ENCODE measurements at regions not wholly inside any gene's neighbourhood (a gene's known extent, or its start where the extent isn't known, plus 50 kb on each side); places are given as distances from the start of the nearest gene placed in this dataset.

DNA sequence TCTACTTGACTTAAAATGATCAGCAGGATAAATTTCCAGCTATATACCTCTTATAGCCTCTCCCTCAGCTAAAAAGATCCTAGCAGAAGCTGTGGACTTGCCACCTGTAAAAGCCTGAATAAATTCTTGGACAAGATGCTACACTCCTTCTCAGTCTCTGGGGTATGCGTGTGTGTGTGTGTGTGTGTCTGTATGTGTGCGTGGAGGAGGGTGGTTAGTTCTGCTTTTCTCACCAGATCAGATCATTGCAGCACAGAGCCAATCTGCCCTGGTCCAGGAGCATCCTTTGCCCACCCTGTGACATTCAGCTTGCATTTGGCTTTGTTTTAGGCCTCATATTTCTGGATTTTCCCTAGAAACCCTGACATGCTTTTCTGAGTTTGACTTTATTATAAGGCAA is 438.3 kb downstream of the RFC3 start:
- no CpG with 5 or more reads among the region's 2 CpGs for WGBS (ENCODE audit: insufficient coverage)
- H3K36me3 ChIP-seq (replicated peaks in 1 of 2; ENCODE audit: control extremely low read depth in 1 of 2, control insufficient read depth in 1 of 2, extremely low read depth in 1 of 2, insufficient read depth in 2 of 2, low read length in 1 of 2) = no peaks in the 10 kb centered on the region
- peaks cover 18 to 21% of the 10 kb centered on the region in 2 donors for H3K4me1 ChIP-seq (ENCODE audit: control insufficient read depth in 2 of 2, insufficient read depth in 2 of 2, low read length in 2 of 2)
- no peak overlapping the region for H3K27ac Mint-ChIP-seq
- no peaks in the 10 kb centered on the region for H3K27me3 ChIP-seq (replicated peaks in 1 of 4; ENCODE audit: control extremely low read depth in 1 of 4, control insufficient read depth in 3 of 4, insufficient read depth in 4 of 4, low read length in 3 of 4)
- no peaks in the 10 kb centered on the region for H4K20me1 ChIP-seq (ENCODE audit: control insufficient read depth, insufficient read depth, low read length, poor library complexity, severe bottlenecking)
- no peaks in the 10 kb centered on the region for H3K27me3 Mint-ChIP-seq
- peak; percentile 22 for DNase-seq
- H3K4me1 Mint-ChIP-seq = peaks cover 20% of the 10 kb centered on the region
- no peak overlapping the region for H3K4me2 ChIP-seq (replicated peaks; ENCODE audit: low read depth, low read length, poor library complexity, severe bottlenecking)
- H3K4me3 Mint-ChIP-seq = no peak overlapping the region
- no peak overlapping the region for H3K9ac ChIP-seq (ENCODE audit: low read length)
- intact Hi-C loops (cut with micrococcal nuclease) = no loop called here
- H3K4me3 ChIP-seq (ENCODE audit: control extremely low read depth in 1 of 5, extremely low read depth in 1 of 5, insufficient read depth in 1 of 5, low read depth in 2 of 5, low read length in 4 of 5) = no peak overlapping the region
- no peaks in the 10 kb centered on the region for H3K79me2 ChIP-seq (ENCODE audit: control insufficient read depth, insufficient read depth, low read length)
- H3K27ac ChIP-seq (ENCODE audit: low read length in 2 of 2) = no peak overlapping the region
- ChIA-PET CTCF (no interaction called here), POLR2A (no interaction called here)
- no peak for ATAC-seq (ENCODE audit: low read depth)
- TF ChIP-seq, protein P1, sequence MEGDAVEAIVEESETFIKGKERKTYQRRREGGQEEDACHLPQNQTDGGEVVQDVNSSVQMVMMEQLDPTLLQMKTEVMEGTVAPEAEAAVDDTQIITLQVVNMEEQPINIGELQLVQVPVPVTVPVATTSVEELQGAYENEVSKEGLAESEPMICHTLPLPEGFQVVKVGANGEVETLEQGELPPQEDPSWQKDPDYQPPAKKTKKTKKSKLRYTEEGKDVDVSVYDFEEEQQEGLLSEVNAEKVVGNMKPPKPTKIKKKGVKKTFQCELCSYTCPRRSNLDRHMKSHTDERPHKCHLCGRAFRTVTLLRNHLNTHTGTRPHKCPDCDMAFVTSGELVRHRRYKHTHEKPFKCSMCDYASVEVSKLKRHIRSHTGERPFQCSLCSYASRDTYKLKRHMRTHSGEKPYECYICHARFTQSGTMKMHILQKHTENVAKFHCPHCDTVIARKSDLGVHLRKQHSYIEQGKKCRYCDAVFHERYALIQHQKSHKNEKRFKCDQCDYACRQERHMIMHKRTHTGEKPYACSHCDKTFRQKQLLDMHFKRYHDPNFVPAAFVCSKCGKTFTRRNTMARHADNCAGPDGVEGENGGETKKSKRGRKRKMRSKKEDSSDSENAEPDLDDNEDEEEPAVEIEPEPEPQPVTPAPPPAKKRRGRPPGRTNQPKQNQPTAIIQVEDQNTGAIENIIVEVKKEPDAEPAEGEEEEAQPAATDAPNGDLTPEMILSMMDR (IDR thresholded peaks at IDR 0.05) = no peak
- no peak for TF ChIP-seq EZH2 (IDR thresholded peaks at IDR 0.05; ENCODE audit: borderline replicate concordance, insufficient read depth, low read depth, low read length, poor library complexity, severe bottlenecking)
- no peak overlapping the region for H2AFZ ChIP-seq (ENCODE audit: insufficient read depth, low read depth, low read length, poor library complexity, severe bottlenecking)
- H3K9me3 ChIP-seq (ENCODE audit: control extremely low read depth in 1 of 3, control insufficient read depth in 2 of 3, insufficient read depth in 1 of 3, low read length in 2 of 3) = peaks cover 0 to 2% (median 1%) of the 10 kb centered on the region in 3 donors
- H3K9me3 Mint-ChIP-seq (ENCODE audit: insufficient read depth) = no peaks in the 10 kb centered on the region

DNA sequence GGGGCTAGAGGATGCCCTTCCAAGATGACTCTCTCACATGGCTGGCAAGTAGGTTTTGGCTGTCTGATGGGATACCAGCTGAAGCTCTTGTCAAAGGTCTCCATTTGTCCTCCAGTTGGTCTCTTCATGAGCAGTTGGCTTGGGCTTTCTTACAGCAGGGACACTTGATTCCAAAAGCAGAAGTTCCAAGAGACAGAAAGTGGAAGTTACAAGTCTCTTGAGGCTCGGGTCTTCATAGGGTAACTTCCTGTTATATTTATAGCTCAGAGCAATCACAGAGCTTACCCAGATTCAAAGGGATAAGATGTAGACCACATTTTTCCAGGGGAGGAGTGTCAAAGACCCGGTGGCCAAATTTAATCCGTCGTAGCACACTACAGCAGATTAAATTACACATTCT is 440.0 kb downstream of the RFC3 start:
- H3K27ac Mint-ChIP-seq = no peak overlapping the region
- Histone ChIP-seq H3K9me3 (ENCODE audit: control extremely low read depth in 1 of 3, control insufficient read depth in 2 of 3, insufficient read depth in 1 of 3, low read length in 2 of 3) (peaks cover 0 to 2% (median 1%) of the 10 kb centered on the region in 3 donors), H3K9ac (ENCODE audit: low read length) (no peak overlapping the region), H3K79me2 (ENCODE audit: control insufficient read depth, insufficient read depth, low read length) (no peaks in the 10 kb centered on the region), H3K36me3 (replicated peaks in 1 of 2; ENCODE audit: control extremely low read depth in 1 of 2, control insufficient read depth in 1 of 2, extremely low read depth in 1 of 2, insufficient read depth in 2 of 2, low read length in 1 of 2) (no peaks in the 10 kb centered on the region), H3K4me1 (ENCODE audit: control insufficient read depth in 2 of 2, insufficient read depth in 2 of 2, low read length in 2 of 2) (peaks cover 18 to 21% of the 10 kb centered on the region in 2 donors), H4K20me1 (ENCODE audit: control insufficient read depth, insufficient read depth, low read length, poor library complexity, severe bottlenecking) (no peaks in the 10 kb centered on the region), H3K4me3 (ENCODE audit: control extremely low read depth in 1 of 5, extremely low read depth in 1 of 5, insufficient read depth in 1 of 5, low read depth in 2 of 5, low read length in 4 of 5) (no peak overlapping the region), H3K27ac (ENCODE audit: low read length in 2 of 2) (no peak overlapping the region), H3K4me2 (replicated peaks; ENCODE audit: low read depth, low read length, poor library complexity, severe bottlenecking) (peak overlapping the region; percentile 34), H3K27me3 (replicated peaks in 1 of 4; ENCODE audit: control extremely low read depth in 1 of 4, control insufficient read depth in 3 of 4, insufficient read depth in 4 of 4, low read length in 3 of 4) (no peaks in the 10 kb centered on the region), H2AFZ (ENCODE audit: insufficient read depth, low read depth, low read length, poor library complexity, severe bottlenecking) (no peak overlapping the region)
- peak overlapping the region; percentile 29 for H3K4me3 Mint-ChIP-seq
- H3K27me3 Mint-ChIP-seq = no peaks in the 10 kb centered on the region
- DNase-seq (peak; percentile 16), ATAC-seq (ENCODE audit: low read depth) (no peak)
- no peak for TF ChIP-seq EZH2 (IDR thresholded peaks at IDR 0.05; ENCODE audit: borderline replicate concordance, insufficient read depth, low read depth, low read length, poor library complexity, severe bottlenecking)
- H3K9me3 Mint-ChIP-seq (ENCODE audit: insufficient read depth) = no peaks in the 10 kb centered on the region
- POLR2A ChIA-PET = no interaction called here
- no CpG with 5 or more reads among the region's 4 CpGs for WGBS (ENCODE audit: insufficient coverage)
- CTCF ChIA-PET = no interaction called here
- intact Hi-C loops (cut with micrococcal nuclease) = no loop called here
- peaks cover 20% of the 10 kb centered on the region for H3K4me1 Mint-ChIP-seq
